GM10266 (cell line): ENCODE measurements at regions not wholly inside any gene's neighbourhood (a gene's known extent, or its start where the extent isn't known, plus 50 kb on each side); places are given as distances from the start of the nearest gene placed in this dataset.

Experiments
- DNase-seq: peaks from one replicate; pipeline ENCODE4 v3.0.0; 2012; ENCODE audit errors: extremely low spot score
- CTCF ChIP-seq: IDR thresholded peaks from 2 replicates; pipeline ENCODE4 v1.5.1; 2012; ENCODE audit warnings: mild to moderate bottlenecking, low read depth; ENCODE audit not compliant: control insufficient read depth, insufficient read depth; ENCODE audit errors: missing control alignments

- TF ChIP-seq CTCF = no peak
- DNase-seq = no peak
Observed at GRCh38 chr9:22198681-22199080, 189.6 kb upstream of the CDKN2B start.

GRCh38 chr9:22201256-22201655 is 192.2 kb upstream of the CDKN2B start:
- DNase-seq = no peak

GRCh38 chr9:22203371-22204138 is 194.4 kb upstream of the CDKN2B start:
- DNase-seq = no peak
- TF ChIP-seq CTCF = no peak

More at GRCh38 chr9:22201256-22201655, 192.2 kb upstream of the CDKN2B start:
- TF ChIP-seq CTCF = no peak

- DNase-seq = no peak
- TF ChIP-seq CTCF = no peak
Observed at GRCh38 chr9:22204240-22204639, 195.1 kb upstream of the CDKN2B start.

GRCh38 chr9:22206833-22207232 is 197.7 kb upstream of the CDKN2B start:
- no peak for DNase-seq
- no peak for TF ChIP-seq CTCF

- no peak for TF ChIP-seq CTCF
Observed at GRCh38 chr9:22208846-22209585, 199.9 kb upstream of the CDKN2B start.

GRCh38 chr9:22210262-22210661 is 201.2 kb upstream of the CDKN2B start:
- no peak for TF ChIP-seq CTCF
- no peak for DNase-seq

More at GRCh38 chr9:22208846-22209585, 199.9 kb upstream of the CDKN2B start:
- DNase-seq = no peak
